ENCODE measurements at regions not wholly inside any gene's neighbourhood (a gene's known extent, or its start where the extent isn't known, plus 50 kb on each side); places are given as distances from the start of the nearest gene placed in this dataset.

DNA sequence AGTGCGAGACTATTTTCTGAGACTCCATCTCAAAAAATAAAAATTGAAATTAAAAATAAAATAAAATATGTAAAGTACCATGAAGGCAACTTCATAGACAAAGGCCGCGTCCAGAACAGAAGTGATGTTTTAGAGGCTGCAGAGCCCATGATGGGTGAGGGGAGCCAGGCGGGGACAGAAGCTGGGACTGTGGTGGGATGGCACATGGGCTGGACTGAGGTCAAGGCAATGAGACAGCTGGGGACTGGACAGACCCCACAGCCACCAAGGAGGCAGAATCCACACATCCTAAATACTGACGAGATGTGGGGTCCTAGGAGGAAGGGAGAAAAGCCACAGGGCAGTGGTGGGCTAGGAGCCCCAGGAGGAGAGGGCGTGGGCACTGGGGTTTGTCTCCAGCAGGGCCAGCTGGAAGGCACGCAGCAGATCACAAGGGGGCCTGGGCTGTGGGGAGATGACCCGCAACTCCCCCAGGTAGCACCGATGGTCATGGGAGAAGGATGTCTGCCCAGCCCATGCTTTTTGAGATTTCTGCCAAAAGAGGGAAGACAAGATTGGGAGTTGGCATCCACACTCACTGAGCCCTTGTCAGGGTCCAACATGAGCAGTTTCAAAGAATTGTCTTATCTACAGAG is 74.3 kb downstream of the KCNF1 start:
- no peak for DNase-seq

DNA sequence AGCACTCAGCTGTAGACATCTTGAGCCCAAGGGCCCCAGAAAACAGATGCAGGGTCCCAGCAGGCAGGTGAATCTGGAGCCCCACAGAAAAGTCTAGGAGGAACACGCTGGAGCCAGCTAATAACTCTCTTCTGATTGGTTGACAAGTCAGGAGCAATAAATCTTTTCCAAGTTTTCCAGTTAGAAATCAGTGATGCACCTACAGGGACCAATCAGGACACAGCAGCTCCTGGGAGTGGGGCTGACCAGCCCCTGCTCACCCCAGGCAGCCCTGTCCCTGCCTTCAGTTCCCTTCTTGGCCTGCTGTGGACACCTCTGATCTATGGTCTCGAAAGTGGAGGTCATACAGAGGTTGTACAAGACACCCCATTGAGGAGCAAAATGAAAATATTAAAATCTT is 75.7 kb downstream of the KCNF1 start:
- DNase-seq, result no peak

DNA sequence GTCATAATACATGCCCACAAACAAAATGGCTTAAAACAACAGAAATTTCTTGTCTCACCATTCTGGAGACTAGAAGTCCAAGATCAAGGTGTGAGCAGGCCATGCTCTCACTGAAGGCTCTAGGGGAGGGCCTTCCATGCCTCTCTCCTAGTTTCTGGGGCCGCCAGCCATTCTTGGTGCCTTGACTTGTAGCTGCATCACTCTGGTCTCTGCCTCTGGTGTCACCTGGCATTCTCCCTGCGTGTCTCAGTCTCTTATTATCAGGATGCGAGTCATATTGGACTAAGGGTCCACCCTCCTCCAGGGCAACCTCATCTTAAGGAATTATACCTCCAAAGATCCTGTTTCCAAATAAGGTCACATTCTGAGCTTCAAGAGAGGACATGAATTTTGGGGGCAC is 76.1 kb downstream of the KCNF1 start:
- no peak for DNase-seq

DNA sequence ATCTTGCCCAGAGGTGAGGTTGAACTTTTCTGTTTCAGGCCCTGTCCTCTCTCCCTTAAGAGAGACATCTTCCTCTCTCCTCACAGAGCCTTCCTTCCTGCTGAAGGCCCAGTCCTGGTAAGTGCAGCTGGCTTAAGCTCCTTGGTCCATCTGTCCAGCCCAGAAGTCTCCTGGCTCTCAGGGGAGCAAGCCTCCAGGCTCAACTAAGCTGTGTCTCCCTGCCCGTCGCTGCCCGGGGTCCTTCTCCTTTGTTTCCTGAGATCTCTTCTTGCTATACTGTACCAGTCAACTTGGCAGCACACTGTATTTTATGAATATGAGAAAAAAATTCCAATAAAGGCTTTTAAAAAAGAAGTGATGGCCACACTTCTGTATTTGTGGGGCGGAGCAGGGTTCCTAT is 77.4 kb downstream of the KCNF1 start:
- DNase-seq, result no peak

DNA sequence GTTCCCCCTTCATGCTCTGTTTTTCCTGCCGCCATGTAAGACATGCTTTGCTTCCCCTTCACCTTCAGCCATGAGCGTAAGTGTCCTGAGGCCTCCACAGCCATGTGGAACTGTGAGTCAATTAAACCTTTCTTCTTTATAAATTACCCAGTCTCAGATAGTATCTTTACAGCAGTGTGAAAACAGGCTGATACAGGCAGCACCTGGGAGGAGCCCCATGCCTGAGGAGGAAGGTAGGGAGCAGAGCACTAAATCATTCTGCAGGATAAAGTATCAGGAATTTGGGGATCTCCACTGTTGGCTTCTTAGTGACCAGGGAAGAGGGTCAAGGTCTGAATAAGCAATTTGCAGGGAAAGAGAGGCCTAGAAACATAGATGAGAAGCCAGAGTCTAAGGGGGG is 78.0 kb downstream of the KCNF1 start:
- DNase-seq, result no peak

DNA sequence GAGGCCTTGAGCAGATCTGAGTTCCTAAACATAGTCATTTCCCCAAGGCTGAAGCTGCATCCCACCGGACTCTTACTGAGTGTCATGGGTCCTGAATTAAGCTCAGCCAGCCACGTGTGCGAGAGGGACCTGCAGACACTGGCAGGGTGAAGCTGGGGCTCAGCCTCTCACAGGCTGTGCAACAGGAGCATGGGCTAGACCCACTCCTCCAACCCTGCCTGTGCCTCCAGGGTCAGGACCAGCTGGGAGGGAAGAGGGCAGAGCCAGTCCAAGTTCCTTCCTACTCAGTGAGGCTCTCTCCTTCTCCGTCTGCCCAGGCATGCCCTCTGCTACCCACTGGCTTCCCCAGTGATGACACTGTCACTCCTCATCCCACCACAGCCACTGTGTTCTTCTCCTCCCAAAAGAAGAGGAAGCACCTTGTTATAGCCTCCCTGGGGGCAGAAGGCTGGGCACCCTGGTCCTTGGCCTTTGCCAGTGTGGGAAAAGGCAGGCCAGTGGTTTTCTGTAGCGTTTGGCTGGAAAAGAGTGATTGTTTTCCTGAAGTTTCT is 78.9 kb downstream of the KCNF1 start:
- no peak for DNase-seq

DNA sequence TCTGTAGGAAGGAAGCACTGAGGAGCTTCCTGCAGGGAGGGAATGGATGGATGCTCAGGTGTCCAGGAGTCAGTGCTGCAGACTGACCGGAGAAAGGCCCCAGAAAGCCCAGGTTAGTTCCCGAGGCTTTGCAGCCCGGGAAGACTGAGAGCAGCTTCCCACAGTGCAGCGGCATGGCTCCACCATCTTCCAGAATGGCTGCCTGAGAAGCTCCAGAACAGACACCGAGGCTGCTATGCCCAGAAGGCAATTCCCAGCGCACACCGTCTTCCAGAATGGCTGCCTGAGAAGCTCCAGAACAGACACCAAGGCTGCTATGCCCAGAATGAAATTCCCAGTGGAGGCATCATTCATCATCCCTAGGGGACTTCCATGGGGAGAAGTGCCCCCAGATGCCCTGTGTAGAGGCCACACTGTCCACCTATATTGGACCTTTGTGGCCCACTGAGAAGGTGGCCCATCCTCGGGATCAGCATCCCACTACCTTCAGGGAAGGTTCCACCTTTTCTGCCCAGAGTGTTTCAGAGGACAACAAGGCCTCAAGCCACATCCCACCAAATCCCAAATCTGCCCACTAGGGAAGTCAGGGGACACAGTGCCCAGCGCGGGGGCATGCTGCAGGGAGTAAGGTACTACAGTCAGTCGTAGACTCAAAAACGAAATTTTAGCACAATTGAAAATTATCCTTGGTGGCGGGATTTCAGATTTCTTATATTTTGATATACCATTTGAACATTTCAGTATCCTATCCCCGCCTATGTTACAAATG is 80.5 kb downstream of the KCNF1 start:
- DNase-seq, result no peak

DNA sequence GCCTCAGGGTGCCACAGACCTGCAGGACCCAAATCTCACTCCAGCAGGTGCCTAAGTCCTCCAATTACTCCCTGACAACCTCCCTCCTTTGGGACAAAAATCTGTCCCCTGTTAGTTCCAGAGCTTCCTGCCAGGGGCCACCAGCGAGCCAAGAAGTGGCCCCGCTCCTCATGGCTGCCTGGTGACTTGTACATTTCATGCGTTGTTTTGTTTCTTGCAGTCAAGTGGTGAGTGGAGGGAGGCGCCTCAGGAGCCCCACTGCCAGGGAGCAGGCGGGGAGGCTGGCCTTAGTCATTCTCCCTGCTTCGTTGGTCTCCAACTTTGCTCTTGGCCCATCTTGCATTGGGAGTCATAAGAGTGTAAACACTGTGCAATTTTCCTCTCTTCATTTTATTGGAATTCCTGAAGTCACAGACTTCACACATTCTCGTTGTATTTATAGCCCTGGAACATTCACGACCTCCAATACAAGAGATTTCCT is 81.3 kb downstream of the KCNF1 start:
- no peak for DNase-seq

DNA sequence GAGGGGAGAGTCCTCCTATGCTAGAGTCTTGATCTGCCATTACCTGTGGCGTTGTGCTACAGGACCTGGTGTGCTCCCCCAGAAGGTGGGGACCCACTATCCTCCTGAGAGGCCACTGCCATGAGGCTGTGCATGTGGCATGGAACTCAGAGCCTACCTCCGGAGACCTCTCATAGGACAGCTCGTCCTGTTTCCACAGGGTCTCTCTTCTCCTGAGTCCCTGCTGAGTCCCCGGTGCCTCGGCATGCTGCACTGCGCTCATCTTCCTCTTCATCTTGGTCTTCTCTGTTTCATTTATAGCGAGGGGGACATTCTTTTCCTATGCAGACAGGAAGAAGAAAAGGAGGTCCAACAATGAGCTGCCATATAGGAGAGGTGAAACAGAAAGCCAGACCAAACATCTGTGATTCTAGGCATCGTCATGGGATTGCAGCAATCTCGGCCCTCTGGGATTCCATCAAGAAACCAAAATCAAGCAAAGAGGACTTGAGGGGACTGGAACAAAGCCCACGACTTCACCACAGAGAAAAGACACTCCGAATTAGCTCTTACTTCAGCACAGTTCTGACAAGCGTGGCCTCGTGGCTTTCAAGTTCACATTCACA is 83.7 kb downstream of the KCNF1 start:
- no peak for DNase-seq

DNA sequence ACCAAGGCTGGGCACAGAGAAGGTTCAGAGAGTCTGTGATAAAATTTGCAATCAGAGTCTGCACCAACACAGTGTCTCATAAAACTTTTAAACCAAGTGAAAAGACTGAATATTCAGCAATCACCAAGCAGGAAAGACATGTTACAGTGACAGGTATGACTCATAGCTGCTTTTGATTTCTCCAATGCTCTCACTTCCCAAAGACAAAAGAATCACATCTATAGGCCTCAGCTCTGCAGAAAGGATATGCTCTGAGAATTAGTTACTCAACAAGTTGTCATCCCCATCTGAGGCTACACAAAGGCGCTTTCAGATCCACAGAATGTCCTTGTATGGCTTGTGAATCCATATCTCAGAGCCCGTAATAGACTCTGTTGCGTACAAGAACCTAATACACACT is 92.5 kb downstream of the KCNF1 start:
- DNase-seq, result no peak

DNA sequence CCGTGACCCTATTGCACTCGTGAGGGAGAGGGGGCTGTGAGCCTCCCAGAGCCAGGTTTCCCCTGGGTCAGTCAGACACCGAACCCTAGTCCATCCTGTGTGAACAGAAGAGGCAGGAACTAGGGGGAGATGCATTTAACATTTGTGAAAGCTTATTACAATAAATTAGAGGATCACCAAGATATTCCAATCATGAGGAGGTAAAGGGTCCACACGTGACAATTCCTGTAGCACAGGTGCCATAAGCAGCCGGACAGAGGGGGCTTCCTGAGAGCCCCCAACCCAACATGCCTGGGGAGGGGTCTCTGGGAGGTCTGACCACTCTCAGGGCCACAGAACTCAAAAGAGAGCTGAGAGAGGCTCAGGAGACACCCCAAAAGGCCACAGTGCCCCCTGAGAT is 93.3 kb downstream of the KCNF1 start:
- no peak for DNase-seq

DNA sequence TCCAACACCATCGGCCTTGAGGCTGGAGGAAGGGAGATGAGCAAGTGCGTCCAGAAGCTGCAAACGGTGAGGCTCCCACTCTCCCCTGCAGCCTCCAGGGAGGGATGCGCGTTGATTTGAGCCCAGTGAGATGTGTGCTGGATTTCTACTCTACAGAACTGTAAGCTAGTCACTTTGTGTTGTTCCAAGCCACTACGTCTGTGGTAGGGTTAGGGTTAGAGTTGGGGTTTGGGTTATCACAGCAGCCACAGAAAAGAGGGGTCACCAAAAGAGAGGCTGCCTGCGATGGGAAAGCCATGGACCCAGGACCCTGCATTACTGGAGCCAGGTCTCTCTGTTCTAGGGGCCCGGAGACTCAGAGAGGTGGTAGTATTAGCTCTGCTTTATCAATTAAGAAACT is 94.5 kb downstream of the KCNF1 start:
- DNase-seq, result no peak

DNA sequence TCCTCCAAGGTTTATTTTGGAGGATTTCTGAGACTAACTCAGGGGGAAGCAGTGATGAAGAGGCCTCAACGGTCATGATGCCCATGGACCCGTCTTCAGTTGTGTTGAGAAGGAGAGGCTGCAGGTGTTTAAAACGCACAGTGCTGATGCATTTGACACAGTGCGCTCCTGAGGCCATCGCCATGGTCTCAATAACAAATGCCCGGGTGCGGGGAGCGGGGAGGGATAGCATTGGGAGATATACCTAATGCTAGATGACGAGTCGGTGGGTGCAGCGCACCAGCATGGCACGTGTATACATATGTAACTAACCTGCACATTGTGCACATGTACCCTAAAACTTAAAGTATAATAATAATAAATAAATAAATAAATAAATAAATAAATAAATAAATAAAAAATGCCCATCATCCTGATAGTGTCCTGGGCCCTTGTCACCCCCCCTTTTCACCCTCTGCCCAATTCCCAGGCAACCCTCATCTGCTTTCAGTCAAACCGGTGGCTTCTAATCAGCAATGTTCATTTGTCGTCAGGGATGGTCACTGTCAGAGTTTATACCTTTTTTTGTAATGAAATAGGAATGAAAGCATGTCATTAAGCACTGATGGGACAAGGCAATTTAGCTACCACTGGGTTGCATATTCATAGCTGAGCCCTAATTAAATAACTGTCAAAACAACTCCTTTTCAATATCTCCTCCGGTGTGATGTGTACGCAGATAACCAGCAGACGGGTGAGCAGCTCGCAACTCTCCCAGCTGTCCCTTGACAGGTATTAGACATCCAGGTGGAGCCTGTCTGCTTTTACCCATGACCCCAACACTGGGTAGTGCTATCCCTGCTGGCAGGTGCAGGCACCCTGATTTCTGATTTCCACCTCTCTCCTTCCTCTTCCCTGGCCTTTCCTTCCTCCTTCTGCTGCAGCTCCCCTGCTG is 95.9 kb downstream of the KCNF1 start:
- DNase-seq, result no peak

DNA sequence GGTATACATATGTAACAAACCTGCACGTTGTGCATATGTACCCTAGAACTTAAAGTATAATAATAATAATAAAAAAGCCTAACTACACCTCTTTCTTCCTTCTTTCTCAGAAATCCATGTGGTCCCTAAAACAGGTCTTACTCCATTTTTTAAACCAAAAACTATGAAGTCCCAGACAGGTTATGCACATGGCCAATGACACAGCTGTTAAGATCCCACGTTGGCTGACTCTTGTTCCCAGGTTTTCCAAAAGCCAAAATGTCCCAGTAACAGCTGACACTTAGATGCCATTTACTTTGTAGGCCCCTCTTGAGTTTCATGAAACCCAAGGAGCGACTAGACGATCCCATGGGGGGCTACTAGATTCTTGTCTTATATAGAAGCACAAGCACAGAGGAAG is 97.0 kb downstream of the KCNF1 start:
- DNase-seq, result no peak

DNA sequence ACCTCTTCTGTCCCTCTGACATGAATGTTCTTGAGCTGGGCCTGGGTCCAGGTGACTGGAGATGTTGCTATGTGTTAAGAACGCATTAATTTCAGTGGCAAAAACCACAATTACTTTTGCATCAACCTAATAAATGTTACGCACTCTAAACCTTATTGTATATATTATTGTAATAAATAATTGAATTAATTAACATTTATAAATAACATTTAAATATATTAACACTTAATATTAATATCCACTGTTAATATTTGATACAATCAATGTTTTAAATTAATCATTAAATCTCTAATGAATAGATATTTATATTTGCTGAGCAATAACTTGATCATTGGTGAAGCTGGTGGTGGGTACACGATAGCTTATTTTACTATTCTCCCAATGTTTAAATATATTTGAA is 97.4 kb downstream of the KCNF1 start:
- no peak for DNase-seq

DNA sequence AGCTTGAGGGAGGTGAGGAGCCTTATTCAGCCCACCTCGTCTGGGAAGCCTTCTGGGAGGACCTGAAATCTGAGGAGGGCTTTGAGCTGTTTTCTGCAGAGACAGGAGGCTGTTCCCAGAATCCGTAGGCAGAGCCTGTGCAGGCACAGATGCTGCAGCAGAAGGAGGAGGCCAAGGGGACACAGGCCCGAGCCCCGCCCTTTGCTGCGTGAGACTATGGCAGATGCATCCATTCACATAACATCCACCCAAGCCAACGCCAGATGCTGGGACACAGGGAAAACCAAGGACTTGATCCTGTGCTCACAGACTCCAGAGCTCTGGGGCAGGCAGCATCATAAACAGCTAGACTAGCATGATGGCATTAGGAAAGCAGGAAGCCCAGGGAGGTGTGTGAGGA is 98.2 kb downstream of the KCNF1 start:
- no peak for DNase-seq

DNA sequence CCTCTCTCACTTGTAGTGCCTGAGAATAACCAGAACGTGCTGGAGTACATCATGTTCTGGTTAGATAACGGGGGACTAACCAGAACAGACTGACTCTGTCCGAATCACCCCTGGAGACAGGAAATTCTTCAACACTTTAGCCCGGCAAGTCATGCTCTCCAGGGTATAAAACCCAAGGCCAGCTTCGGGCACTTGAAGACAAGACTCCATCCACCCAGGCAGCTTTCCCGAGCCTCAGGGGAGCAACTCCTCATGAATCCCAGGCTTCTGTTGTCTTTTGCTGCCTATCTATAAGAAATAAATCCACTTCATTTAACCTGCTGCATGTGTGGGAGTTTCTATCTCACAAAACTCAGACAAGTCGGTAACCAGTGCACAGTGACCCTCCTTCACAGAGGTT is 99.6 kb downstream of the KCNF1 start:
- no peak for DNase-seq

DNA sequence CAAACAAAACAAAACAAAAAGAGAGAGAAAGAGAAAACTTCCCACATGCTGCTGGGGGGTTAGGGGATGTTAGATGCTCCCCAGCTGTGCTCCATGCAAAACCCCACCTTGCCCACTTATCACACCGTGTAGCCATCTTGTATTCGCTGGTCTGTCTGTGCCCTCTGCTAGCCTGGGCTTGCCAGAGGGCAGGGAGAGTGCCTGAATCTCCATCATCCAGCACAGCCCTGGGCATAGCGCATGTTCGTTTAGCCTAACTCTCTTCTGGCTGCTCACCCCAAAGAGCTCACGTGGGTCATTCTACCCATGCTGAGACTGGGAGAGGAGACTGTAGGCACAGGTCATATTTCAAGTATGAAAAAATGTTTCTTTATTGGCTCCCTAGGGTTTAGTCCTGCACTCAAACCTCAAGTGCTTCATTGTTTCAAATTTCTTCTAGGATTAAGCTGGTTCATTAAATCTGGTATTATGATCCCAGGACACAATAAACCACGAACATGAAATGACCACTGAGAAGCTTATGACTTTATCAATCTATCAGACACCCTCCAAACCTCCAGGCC is 100.5 kb downstream of the KCNF1 start:
- peak; percentile 83 for DNase-seq

DNA sequence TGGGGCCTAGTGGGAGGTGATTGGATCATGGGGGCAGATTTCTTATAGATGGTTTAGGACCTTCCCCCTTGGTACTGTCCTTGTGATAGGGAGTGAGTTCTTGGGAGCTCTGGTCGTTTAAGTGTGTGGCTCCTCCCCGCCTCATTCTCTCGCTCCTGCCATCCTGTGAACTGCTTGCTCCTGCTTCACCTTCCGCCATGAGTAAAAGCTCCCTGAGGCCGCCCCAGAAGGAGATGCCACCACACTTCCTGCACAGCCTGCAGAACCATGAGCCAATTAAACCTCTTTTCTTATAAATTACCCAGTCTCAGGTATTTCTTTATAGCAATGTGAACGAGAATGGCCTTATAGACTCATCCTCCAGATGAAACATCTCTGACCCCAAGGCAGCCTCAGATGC is 101.5 kb downstream of the KCNF1 start:
- DNase-seq, result no peak

DNA sequence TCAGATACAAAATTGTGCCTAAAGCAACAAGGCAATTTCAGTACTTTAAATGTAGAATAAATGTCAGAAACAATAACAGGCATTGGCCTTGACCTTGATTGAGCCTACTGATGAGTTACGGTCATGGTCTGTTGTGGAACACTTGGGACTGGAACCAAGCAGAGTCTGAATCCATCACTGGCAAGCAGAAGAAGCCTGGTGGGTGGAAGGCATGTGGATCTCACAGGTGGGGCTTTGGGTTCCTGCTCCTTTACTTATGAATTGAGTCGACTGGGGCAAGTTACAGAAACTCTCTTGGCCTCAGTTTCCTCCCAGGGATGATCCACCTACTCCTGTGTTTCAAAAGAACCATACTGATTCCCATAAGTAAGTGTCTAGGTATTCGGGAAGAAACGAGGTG is 102.3 kb downstream of the KCNF1 start:
- no peak for DNase-seq

DNA sequence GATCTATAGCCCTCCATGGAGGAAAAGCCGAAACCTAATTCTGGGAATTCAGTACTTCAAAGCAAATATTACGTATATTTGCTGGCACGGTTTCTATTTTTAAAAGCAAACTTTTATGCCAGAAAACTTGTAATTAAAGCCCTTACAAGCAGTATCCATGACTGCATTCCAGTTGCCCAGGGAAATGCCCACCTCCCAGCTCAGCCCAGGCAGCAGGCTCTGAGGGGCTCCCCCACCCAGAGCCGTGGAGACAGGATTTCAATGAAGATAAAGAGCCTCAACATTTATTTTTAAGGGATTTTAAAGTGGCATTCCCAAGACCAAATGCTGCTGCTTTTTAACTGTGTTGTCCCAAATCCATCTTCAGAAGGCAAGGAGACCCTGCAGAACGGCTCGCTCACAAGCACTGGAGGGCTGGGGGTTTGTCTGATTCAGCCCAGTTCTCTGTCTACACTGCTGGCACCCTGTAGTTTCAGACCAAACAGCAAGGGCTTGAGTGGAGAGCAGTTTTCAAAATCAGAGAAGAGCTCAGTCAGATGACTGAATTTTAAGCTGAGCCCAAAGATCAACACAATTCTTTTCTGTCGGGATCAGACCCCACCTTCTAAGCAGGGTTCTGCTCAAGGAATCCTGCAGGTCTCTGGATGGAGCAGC is 105.1 kb downstream of the KCNF1 start:
- no peak for DNase-seq

DNA sequence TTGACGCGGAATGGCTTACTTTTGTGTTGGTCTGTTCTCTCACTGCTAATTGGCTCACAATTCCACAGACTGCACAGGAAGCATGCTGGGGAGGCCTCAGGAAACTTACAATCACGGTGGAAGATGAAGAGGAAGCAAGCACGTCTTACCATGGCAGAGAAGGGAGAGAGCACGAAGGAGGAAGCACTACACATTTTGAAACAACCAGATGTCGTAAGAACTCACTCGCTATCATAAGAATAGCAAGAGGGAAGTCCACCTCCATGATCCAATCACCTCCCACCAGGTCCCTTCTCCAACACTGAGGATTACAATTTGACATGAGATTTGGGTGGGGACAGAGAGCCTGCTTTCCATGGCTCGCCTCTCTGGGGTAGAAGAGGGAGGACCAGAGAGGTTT is 106.2 kb downstream of the KCNF1 start:
- no peak for DNase-seq

Data from NCI-H187 treated with DMSO at 0.1 percent for 48 hours (cell line).